ENCODE measurements at regions not wholly inside any gene's neighbourhood (a gene's known extent, or its start where the extent isn't known, plus 50 kb on each side); places are given as distances from the start of the nearest gene placed in this dataset.

GRCh38 chr18:43482600-43482999, 205.3 kb upstream of the SYT4 start:
- DNase-seq, result no peak

GRCh38 chr18:43484710-43485109, 207.4 kb upstream of the SYT4 start:
- no peak for DNase-seq

GRCh38 chr18:43485545-43485963, 208.3 kb upstream of the SYT4 start:
- DNase-seq, result no peak

DNA sequence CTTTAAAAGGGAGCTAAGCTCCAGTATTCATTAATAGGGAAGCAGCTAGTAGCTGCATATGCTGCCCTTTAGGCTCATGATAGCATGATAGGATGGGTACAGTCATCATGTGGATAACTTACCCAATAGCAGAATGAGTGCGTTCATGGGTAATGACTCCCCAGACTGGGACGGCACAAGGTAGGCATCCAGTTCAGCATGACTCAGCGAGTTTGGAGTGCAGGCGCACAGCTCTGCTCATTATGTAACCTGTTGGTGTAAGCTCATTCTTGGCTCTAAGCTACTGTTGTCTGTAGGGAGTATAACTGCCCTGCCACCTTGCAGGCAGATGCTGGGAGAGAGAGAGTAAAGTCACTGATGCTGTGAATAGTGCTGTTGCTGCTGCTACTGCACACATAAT, 209.2 kb upstream of the SYT4 start:
- no peak for DNase-seq

DNA sequence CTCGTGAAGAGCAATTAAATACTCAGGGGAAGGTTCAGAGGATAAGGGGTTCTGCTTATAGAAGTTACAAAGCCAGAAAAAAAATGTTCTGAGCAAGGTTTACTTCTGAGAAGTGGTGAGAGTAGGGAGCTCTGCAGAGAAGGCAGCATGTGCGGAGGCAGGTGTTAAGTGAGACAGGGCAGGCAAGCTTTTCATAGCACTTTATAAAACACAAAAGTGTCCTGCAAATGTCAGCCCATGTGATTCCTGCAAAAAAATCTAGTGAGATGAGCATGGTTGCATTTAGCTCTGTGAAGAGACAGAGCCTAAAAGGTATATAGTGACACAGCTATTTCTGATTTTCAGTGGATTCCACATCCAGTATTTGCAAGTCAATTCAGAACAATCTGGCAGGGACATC, 223.8 kb upstream of the SYT4 start:
- no peak for DNase-seq

GRCh38 chr18:43506935-43507334, 229.6 kb upstream of the SYT4 start:
- DNase-seq, result no peak

DNA sequence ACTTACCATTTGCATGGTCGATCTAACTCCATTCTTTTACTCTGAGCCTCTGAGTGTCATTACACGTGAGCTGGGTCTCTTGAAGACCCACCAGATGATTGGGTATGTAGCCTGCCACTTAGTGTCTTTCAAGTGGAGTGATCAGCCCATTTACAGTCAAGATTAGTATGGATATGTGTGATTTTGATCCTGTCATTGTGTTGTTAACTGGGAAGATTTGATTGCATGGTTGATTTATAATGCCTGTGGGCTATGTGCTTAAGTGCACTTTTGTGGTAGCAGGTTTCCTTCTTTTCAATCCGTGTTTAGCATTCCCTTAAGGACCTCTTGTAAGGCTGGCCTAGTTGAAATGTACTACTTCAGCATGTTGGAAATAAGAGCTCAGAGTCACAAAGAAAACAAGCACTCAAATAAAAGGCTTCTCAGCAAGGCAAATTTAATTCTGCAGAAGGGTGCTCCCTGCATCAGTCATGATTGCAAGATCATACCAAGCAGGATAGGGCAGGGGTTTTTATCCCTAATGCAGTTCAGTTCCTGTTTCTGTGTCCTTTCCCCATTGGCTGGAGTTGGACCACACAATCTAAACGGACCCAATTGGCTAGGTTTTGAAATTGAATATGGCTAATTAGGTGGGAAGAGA, 230.7 kb upstream of the SYT4 start:
- DNase-seq, result no peak

GRCh38 chr18:43514747-43515146, 237.5 kb upstream of the SYT4 start:
- DNase-seq, result no peak

DNA sequence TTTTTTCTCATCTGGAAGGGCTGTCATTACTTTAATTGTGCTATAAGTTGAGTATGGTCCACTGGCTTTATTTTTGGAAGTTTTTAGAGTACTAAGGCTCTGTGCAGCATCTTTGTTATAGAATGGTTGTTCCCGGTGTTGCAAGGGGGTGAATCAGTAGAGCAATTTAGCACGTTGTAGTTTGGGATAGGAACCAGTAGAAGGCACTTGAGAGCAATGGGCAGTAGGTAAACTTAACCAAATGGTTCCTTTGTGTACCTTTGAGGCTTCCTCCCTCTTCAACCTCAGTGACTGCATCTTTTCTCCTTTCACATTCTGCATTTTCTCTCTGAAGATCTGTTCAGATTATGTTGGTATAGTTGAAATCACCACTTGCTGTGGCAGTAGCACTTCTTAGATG, 238.2 kb upstream of the SYT4 start:
- no peak for DNase-seq

- DNase-seq, result no peak
Measured at GRCh38 chr18:43524260-43524659, 247.0 kb upstream of the SYT4 start.

DNA sequence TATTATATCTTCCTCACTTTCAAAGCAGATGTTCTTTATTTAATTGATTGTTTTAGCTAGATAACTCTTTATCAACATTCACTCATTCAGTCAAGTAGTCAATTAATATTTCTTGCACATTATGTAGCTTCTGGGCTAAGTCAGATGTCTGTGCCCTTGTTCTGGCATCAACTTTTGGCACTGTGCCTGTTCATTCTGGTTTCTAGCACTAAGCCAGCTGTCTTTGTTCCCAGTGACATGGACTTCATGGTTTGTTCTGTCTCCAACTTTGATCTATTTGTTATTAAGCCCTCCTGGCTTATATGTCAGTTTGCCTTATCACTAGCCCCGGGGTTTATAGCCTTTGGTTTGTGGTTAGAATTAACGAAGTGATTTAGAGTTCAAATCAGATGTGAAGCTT, 247.9 kb upstream of the SYT4 start:
- no peak for DNase-seq

- DNase-seq, result no peak
Measured at GRCh38 chr18:43526426-43527145, 249.3 kb upstream of the SYT4 start.

GRCh38 chr18:43531438-43531837, 254.1 kb upstream of the SYT4 start:
- DNase-seq, result no peak

- DNase-seq, result no peak
Measured at GRCh38 chr18:43533371-43533770, 256.1 kb upstream of the SYT4 start.

DNA sequence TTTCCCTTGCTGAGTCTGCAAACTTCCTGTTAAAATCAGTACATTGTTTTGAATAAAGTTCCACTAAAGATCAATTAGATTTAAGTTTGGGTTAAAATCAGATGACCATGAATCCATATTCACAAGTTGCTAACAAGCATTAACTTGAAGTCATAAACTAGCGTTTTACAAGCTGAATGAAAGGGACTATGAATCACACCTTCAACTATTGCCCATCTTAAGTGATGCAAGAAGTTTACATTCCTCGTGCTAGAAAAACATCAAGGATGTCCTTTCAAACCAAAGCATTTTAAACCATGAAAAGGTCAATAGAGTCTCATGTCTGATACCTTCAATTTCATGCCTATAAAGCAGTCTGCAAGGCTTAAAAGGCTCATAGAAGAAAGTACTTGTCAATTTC, 257.2 kb upstream of the SYT4 start:
- DNase-seq, result no peak

DNA sequence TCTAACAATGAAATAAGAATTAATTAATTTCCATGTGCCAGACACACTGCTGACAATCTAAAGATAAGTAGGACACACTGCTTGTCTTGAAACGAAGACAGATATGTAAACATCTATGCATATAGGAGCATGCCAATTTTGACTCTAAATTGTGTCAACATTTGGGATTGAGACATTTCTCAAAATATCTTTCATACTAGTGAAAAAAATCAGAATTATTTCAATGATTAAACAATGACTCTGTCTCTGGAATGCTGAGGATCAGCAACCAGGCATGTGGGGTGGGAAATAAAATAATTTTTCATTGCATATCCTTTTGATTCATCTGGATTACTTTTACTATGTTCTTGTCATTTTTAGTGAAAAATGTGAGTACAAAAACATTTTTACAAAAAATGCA, 262.6 kb upstream of the SYT4 start:
- no peak for DNase-seq

DNA sequence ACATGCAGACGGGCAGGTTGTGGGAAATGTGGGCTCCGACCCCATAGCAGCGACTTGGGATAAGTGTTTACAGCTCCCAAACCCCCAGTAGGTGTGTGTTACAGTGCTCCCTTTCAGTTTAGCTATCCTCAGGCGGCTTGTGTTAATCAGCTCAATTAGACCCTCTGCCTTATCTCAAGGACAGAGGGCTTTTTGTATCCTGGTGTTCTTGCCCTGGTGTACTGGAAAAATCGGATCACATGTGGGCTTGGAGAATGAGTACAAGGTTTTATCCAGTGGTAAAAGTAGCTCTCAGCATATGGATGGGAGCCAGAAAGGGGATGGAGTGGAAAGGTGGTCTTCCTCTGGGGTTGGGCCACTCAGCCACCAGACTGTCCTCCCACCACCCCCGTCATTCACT, 264.7 kb upstream of the SYT4 start:
- no peak for DNase-seq

- no peak for DNase-seq
Measured at GRCh38 chr18:43543236-43543635, 265.9 kb upstream of the SYT4 start.

- DNase-seq, result no peak
Measured at GRCh38 chr18:43547456-43547855, 270.2 kb upstream of the SYT4 start.

DNA sequence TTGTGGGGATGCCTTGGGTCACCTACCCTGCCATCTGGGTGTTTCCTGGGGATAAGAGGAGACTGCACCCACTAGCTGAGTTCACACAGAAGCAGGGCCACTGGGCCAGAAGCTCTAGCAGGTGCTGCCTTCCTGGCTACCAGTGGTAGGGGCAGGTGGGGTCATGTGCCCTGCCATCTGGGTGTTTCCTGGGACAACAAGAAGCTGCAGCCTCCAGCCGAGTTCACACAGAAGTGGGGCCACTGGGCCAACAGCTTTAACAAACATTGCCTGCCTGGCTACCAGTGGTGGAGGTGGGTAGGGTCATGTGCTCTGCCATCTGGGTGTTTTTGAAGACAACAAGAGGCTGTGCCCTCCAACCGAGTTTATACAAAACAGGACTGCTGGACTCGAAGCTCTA, 282.2 kb upstream of the SYT4 start:
- DNase-seq, result no peak

DNA sequence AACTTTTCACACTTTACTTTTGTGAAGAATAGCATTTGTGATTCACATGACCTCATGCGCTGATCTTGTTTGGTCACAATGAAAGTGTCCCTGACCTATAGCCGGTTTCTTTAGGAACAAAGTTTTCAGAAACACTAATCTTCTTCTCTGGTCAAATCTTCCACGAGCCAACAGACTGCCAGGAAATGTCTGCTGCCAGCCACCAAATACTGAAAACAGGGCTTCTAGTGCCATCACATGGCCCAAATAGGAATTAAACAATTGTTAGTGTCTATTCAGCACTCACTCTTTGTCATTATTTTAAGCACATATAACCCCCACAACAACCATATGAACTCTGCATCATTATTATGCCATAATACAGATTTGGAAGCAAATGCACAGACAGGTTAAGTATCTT, 286.5 kb upstream of the SYT4 start:
- peak; percentile 76 for DNase-seq

GRCh38 chr18:43570593-43570992, 293.3 kb upstream of the SYT4 start:
- no peak for DNase-seq

DNA sequence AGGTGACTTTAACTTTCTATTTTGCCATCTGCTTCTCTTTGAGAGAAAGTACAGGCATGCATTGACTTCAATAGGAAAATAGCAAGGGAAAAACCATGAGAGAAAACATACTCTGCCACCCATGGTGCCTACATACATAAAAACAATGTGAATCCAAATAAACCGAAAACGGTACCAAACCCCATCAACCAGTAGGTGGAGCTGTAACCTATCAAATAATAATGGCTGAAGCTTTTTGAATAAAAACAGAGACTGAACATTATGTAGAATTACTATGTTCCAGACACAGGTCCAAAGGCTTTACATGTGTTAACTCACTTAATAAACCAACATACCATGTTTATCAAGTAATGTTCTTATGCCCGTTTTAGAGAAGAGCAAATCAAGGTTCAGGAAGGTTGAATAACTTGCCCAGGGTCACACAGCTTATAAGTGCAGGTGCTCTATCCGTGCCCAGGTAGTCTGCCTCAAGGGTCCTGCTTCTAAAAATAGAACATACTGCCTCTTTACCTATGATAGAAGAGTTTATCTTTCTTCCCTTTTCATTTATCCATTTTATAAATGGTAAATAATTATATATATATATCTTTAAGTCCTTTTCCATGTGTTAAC, 293.9 kb upstream of the SYT4 start:
- peak; percentile 80 for DNase-seq

- no peak for DNase-seq
Measured at GRCh38 chr18:43572163-43572562, 294.9 kb upstream of the SYT4 start.

- no peak for DNase-seq
Measured at GRCh38 chr18:43574974-43575373, 297.7 kb upstream of the SYT4 start.

Measured in NCI-H2227 treated with DMSO at 0.1 percent for 48 hours (cell line).